HG03045 (cell line): ENCODE measurements at regions not wholly inside any gene's neighbourhood (a gene's known extent, or its start where the extent isn't known, plus 50 kb on each side); places are given as distances from the start of the nearest gene placed in this dataset.
"Not testable (repeated sequence)": the region's sequence is repeated elsewhere in the genome, so short reads cannot be mapped to it uniquely, and the experiment has no call there.

Source experiments
- ATAC-seq: cut with Tn5 transposase; IDR thresholded peaks from one replicate; pipeline ENCODE4 v1.9.1; 2021; ENCODE audit warnings: mild to moderate bottlenecking, moderate library complexity; ENCODE audit not compliant: unreplicated experiment

- ATAC-seq = no peak
Observed at GRCh38 chr1:243996223-243996622, 54.9 kb upstream of the ZBTB18 start.

DNA sequence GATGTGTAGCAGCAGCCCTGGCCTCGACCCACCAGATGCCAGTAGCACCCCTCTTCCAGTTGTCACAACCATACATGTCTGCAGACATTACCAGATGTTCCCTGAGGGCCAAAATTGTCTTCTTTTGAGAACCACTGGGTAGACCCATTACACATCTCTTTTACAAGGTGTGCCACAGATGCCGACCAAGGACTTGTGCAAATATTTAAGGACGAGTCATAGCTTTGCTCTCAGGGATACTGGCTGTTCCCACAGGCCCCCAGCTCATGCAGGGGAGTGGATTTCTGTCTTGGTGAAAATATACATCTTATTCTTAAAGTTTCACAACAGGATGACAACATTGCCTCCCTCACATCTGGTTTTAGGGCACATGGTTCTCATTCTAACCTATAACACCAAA lies 59.4 kb upstream of the ZBTB18 start:
- ATAC-seq = no peak

DNA sequence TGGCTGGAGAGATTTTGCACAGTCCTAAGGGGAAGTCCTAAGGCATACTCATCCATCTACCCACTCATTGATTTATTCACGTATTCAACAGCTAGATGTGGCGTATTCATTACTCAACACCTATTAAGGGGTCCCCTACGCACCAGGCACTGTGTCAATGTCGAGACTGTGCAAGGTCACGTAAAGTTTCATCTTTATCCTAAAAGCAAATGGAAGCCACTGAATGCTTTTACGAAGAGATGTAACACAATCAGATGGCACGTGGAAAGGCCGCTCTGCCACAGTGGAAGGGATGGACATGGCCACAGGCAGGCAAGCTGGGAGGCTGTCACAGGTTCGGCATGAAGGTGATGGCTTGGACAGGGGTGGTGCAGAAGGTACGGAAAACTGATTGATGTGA lies 66.3 kb upstream of the ZBTB18 start:
- ATAC-seq = no peak

DNA sequence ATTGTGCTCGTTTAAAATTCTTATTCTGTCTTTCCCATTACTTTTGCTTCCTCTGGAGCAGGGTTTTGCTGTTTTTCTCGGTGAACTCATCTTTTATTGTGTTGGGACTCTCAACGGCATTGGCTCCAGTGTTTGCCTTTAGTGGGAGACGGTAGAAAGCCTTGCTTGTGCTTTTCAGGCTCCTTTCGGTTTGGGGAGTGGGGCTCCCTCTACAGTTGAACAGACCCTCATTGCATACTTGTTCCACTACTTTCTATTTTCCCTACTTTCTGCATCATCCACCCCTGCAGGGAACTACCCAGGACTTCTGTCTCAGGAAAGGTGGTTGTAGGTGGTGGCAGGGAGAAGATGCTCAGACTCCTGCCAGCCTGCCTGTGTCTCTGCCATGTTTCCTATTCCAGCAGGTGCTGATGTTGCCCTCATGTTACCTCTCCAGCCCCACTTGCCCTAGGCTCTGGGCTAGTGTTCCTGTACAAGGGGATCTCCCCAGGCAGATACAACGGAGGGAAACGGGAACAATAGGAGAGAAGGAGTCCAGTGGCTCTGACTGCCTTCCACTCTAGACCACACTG lies 68.5 kb upstream of the ZBTB18 start:
- ATAC-seq = no peak

DNA sequence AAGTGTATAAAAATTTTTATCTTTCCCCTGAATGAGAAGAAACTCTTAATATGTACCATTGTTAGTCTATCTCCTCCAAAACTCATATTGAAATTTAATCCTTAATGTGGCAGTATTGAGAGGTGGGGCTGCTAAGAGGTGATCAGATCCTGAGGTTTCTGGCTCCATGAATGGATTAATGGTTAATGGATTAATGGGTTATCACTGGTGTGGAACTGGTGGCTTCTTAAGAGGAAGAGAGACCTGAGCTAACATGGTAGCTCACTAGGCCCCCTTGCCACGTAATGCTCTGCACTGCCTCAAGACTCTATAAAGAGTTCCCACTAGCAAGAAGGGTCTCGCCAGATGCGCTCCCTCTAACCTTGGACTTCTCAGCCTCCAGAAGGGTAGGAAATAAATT lies 70.6 kb upstream of the ZBTB18 start:
- ATAC-seq = no peak

- ATAC-seq = no peak
Observed at GRCh38 chr1:243980071-243980470, 71.0 kb upstream of the ZBTB18 start.

DNA sequence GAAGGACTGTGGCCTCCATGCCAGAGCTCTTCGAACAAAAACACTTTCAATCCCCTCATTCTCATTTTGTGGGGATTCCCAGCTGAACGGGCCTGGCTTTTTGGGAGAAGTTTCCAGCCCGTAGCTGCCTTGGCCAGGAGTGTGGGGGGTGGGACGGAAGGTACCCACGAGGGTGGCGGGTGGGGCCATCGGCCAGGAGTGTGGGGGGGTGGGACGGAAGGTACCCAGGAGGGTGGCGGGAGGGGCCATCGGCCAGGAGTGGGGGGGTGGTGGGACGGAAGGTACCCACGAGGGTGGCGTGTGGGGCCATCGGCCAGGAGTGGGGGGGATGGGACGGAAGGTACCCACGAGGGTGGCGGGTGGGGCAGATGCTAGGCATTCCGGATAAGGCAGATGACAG lies 71.7 kb upstream of the ZBTB18 start:
- ATAC-seq = no peak

- ATAC-seq = no peak
Observed at GRCh38 chr1:243977094-243977493, 74.0 kb upstream of the ZBTB18 start.

- no peak for ATAC-seq
Observed at GRCh38 chr1:243974451-243975292, 76.4 kb upstream of the ZBTB18 start.

DNA sequence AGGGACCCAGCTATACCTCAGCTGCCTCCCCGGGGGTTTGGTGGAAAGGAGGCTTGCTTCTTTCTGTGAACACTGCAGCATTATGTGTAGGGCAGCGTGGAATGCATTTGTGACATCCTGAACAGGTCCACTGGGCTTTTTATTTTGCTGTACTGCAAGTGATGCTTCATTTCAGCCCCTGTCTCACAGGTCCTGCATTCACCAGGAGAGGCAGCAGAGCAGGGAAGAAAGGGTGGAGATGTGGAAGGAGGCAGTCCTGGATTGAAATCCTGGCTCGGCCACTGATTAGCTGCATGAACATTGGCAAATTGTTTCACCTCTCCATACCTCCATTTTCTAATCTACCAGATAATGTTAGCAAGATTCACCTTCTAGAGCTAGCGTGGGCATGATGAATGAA lies 77.9 kb upstream of the ZBTB18 start:
- no peak for ATAC-seq

DNA sequence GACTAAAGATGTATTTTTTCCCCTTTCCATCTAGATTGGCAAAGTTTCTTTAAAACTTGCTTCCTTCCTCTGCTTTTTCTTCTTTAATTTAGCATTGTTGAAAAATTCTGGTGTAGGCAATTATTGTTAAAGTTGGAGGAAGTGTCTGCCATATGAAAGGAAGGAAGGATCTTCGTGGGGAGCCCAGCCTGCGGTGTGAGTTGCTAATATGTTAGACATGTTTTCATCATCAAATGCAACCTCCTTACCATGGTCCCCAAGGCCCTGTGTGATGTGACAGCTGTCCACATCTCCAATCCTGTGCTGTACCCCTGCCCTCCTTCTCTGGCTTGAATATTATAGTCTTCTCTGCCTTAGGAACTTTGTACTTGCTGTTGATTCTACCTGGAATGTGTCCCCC lies 81.0 kb upstream of the ZBTB18 start:
- no peak for ATAC-seq

DNA sequence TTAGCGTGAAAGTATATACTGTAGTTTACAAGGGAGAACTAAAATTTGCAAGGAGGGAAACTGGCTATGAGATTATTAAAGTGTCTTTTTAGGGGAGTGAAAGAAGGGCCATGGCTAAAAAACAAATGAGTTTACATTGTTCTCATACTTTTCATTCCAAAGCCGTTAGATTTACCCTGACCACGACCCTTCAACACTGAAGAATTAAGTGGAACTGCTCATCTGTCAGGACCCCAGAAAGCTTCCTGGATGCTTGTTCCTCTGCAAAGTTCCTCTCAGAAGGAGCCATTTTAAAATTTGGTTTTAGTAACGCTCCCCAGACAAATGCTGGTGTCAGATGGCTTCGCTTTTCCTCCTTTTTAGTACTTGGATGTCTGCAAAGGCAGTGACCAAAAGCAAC lies 82.7 kb upstream of the ZBTB18 start:
- ATAC-seq = no peak

- ATAC-seq = no peak
Observed at GRCh38 chr1:243964915-243965314, 86.2 kb upstream of the ZBTB18 start.

- ATAC-seq = no peak
Observed at GRCh38 chr1:243963571-243963970, 87.5 kb upstream of the ZBTB18 start.

DNA sequence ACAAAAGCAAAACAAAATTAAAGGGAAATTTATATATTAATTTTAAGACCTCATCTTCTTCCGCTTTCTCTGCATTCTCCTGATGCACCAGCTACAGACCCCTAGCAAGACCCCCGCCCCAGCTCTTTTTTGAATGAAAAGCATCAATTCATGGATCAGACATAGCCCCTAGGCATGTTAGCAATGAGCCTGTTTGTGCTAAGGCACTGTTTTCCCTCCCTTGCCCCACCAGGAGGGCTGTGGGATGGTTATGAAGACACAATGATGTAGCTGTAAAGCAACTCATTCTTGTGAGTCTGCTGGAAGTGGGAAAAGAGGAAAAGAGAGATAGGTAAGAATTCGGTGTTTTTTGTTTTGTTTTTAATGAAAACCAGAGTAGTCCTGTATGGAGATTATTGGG lies 88.5 kb upstream of the ZBTB18 start:
- no peak for ATAC-seq

- ATAC-seq = no peak
Observed at GRCh38 chr1:243959998-243960397, 91.1 kb upstream of the ZBTB18 start.

DNA sequence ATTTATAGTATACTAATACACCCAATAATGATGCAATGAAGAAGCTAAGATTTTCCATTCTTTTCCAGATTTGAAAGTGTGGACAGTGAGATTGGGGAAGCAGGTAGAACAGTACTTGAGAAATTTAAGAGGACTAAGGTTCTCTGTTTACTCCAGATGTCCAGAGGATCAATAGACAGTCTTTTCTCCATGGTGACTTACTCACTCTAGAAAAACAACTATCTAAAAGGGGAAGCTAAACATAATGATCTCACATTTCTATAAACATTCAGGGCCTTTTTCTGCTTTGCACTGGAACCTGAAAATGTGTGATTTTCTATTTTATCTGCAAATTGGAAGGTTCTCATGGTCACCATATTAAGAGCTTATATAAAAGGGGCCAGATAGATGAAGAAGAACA lies 93.9 kb upstream of the ZBTB18 start:
- ATAC-seq = no peak

DNA sequence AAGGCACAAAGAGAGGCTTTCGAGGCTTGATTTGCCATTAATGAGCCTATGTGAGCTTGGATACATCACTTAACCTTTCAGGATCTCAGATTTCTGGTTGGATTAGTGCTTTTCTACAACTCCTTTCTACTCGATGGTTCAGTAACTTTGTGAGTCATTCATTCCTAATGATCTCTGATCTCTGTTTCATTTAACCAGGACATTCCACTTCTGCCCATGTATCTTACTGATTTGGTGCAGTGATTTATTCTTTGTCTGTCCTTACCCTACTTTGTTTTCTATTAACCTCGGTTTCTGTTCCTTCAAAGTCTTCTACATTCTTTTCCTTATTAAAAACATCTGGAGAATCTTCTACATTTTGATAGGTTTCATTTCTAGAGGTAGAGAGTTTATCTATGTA lies 94.6 kb upstream of the ZBTB18 start:
- ATAC-seq = no peak

- ATAC-seq = not testable (repeated sequence)
Observed at GRCh38 chr1:243951207-243951606, 99.9 kb upstream of the ZBTB18 start.

GRCh38 chr1:243950166-243950565 lies 100.1 kb upstream of the AKT3 start:
- ATAC-seq = no peak

DNA sequence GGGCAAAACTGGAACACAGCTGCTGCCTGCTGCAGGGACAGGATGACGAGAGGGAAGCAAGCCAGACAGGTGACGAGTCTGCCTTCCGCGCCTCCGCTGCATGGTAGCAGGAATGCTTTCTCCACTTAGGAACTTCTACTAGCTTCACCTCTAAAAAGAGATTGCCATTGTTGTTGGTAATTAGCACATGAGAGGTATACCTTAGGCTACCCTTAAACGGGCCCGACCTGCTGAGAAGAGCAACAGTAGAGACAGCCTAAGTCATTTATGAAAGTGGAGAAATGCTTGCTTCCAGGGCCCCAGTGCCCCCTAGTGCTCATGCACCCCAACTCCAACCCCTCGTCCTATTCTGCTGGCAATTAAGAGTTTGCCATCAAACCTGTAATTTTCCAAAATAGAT lies 96.9 kb upstream of the AKT3 start:
- ATAC-seq = no peak

DNA sequence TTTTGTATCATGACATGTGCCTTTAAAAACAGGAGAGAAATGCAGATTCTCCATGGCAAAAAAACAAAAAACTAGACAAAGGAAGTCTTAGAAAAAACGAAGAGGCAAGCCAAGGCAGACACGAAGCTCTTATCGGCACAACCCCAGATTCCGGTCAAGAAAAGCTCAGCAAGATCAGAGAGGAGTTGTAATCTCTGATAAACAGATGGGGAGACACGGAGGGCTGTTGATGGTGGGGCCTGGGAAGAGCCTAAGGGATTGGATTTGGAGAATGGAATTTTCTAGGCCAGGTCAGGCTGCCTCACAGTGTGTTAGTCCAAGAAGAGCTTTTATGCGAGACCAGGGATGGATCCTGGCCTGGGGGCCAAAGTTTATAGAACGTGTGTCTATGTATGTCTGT lies 96.2 kb upstream of the AKT3 start:
- ATAC-seq = no peak

DNA sequence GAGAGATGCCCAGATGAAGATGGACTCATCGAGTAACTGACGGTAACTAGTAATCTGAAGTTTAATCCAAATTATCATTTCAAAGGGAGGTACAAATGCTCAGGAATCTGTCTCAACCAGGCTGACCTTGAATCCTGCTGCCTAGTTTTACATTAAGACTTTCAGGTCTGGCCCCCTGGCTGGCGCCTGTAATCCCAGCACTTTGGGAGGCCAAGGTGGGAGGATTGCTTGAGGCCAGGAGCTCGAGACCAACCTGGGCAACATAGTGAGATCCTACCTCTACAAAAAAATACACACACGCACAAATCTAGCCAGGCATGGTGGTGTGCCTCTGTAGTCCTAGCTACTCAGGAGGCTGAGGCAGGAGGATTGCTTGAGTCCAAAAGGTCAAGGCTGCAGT lies 95.7 kb upstream of the AKT3 start:
- no peak for ATAC-seq
